ENCODE measurements at regions not wholly inside any gene's neighbourhood (a gene's known extent, or its start where the extent isn't known, plus 50 kb on each side); places are given as distances from the start of the nearest gene placed in this dataset.

DNA sequence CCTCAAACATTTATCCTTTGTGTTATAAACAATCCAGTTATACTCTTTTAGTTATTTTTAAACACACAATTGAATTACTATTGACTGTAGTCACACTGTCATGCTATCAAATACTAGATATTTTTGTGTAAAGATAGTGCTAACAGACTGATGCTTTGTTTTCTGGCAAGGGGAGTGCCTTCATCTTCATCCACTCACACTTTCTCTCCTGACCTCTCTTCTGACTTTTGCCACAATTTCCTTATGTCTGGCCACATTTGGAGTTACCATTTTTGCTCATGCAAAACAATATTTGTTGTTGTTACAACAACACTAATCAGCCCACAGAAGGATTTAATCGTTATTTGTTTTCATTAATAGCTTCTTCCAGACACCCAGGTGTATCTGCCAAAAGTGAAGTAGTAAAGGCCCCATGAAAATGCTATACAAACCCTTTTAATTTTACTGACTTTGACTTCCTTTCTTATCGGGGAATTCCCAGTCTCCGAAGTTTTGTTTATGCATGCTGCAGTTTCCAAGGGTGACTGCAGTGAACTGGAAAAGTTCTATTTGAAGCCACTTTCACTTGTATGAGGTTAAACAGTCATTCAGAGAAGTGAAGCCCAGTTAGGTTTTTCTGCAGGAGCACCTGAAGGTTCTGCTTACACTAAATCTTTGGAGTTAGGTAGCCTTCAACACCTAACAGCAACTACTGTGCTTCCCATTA is 66.1 kb upstream of the FRY start:
- no CpG with 5 or more reads among the region's 3 CpGs for WGBS, 2 experiments (ENCODE audit: extremely low coverage in 2 of 2, insufficient read length in 1 of 2)
- H3K18ac ChIP-seq (ENCODE audit: low read depth, low read length): peak overlapping the region; percentile 95; the same call in 1 of the 2 replicates
- H3K9ac ChIP-seq (ENCODE audit: low read depth, low read length): peak overlapping the region; percentile 62; the same call in 1 of the 2 replicates
- no peaks in the 10 kb centered on the region for H3K9me3 ChIP-seq (ENCODE audit: control insufficient read depth, insufficient read depth, low read length)
- no peaks in the 10 kb centered on the region for H4K20me1 ChIP-seq (ENCODE audit: insufficient read depth, low read length)
- H2BK5ac ChIP-seq (ENCODE audit: low read depth, low read length, poor library complexity, severe bottlenecking): peak overlapping the region; percentile 75
- H4K91ac ChIP-seq (ENCODE audit: insufficient read depth, low read depth, low read length): no peak overlapping the region
- peak overlapping the region; percentile 78 for H2BK120ac ChIP-seq (ENCODE audit: low read depth, low read length)
- 0 out of 2 replicates have a peak, but pooled peaks cover 3% of the 10 kb centered on the region for H3K9me1 ChIP-seq (ENCODE audit: insufficient read depth, low read length)
- peak overlapping the region in 1 of 2 experiments; percentile 71; a peak in 2 of 4 replicates for H4K8ac ChIP-seq (ENCODE audit: low read depth in 2 of 2, low read length in 2 of 2)
- peak overlapping the region; percentile 70; the same call in 1 of the 2 replicates for H2AK5ac ChIP-seq (ENCODE audit: low read depth, low read length)
- DNase-seq (peak; percentile 84), ATAC-seq (ENCODE audit: low read depth) (peak; percentile 77)
- H3K23ac ChIP-seq (ENCODE audit: low read depth, low read length): no peak overlapping the region
- peak overlapping the region; percentile 61; the same call in 1 of the 2 replicates for H3K14ac ChIP-seq (replicated peaks; ENCODE audit: low read depth, low read length)
- no peak overlapping the region for H3K56ac ChIP-seq (ENCODE audit: extremely low read depth, insufficient read depth, low read length)
- H2AK9ac ChIP-seq (replicated peaks; ENCODE audit: low read depth, low read length, poor library complexity): no peak overlapping the region
- H3K27ac ChIP-seq (ENCODE audit: insufficient read depth, low read length): peak overlapping the region; percentile 52; the same call in 1 of the 2 replicates
- in situ Hi-C loops (cut with MboI; ENCODE audit: low sequenced_read_pairs) (no loop called here), dilution Hi-C loops (cut with HindIII; ENCODE audit: low sequenced_read_pairs, unreplicated experiment) (no loop called here), intact Hi-C loops (cut with micrococcal nuclease) (loop anchor here (1.0 kb wide), 1 partner anchor 8 kb away; no protein-coding TSS in a partner anchor)
- H3K79me1 ChIP-seq (ENCODE audit: low read depth in 1 of 2, low read length in 2 of 2): no peaks in the 10 kb centered on the region
- no peaks in the 10 kb centered on the region for H3K36me3 ChIP-seq (ENCODE audit: control insufficient read depth, insufficient read depth, low read length)
- H3K4ac ChIP-seq (ENCODE audit: low read depth, low read length): peak overlapping the region; percentile 1; the same call in 1 of the 2 replicates
- H3K4me3 ChIP-seq (ENCODE audit: insufficient read depth, low read depth, low read length): no peak overlapping the region
- no peak overlapping the region for H2AFZ ChIP-seq (replicated peaks; ENCODE audit: low read length, poor library complexity)
- H4K5ac ChIP-seq (ENCODE audit: low read depth, low read length): peak overlapping the region; percentile 91; the same call in 1 of the 2 replicates
- no TSS peak for BruUV-seq (replicated peaks)
- peak overlapping the region; percentile 61; the same call in 1 of the 2 replicates for H2BK20ac ChIP-seq (ENCODE audit: low read depth, low read length)
- peaks cover 8% of the 10 kb centered on the region; the same call in 1 of the 2 replicates for H3K4me1 ChIP-seq (ENCODE audit: control insufficient read depth, insufficient read depth, low read length)
- CTCF ChIA-PET: no interaction called here
- POLR2A ChIA-PET (ENCODE audit: unreplicated experiment): no interaction called here
- H3K27me3 ChIP-seq (ENCODE audit: control insufficient read depth, insufficient read depth, low read length): no peaks in the 10 kb centered on the region
- TF ChIP-seq SMC3 (IDR thresholded peaks at IDR 0.05; ENCODE audit: low read depth, low read length) (no peak), RFX5 (IDR thresholded peaks at IDR 0.05; ENCODE audit: low read depth, low read length) (no peak), CTCF (conservative IDR thresholded peaks at IDR 0.05; ENCODE audit: low read depth, low read length) (0 out of 2 replicates have a peak, but pooled peaks have one; percentile 0)
- peak overlapping the region; percentile 93 for H3K4me2 ChIP-seq (ENCODE audit: low read depth, low read length)
- H2BK15ac ChIP-seq (ENCODE audit: low read depth, low read length): peak overlapping the region; percentile 36; the same call in 1 of the 3 replicates
